ENCODE measurements at regions not wholly inside any gene's neighbourhood (a gene's known extent, or its start where the extent isn't known, plus 50 kb on each side); places are given as distances from the start of the nearest gene placed in this dataset.

GRCh38 chr3:3276630-3277029 lies 97.1 kb upstream of the CRBN start (continued):
- TF ChIP-seq MGA (IDR thresholded peaks at IDR 0.05) (no peak), MXI1 (IDR thresholded peaks at IDR 0.05; ENCODE audit: low read depth, low read length) (no peak), E2F3 (CRISPR knock-in tag; IDR thresholded peaks at IDR 0.05) (no peak), HMG20A (CRISPR knock-in tag; conservative IDR thresholded peaks at IDR 0.05) (no peak), HNRNPLL (IDR thresholded peaks at IDR 0.05; ENCODE audit: low read depth, low read length, poor library complexity, severe bottlenecking) (no peak), NFE2L1 (tag; IDR thresholded peaks at IDR 0.05; ENCODE audit: borderline replicate concordance, low read depth) (no peak), ZBTB40 (IDR thresholded peaks at IDR 0.05) (no peak), ZBTB40 (CRISPR knock-in tag; IDR thresholded peaks at IDR 0.05) (no peak)

Measured in K562 (cell line).